ENCODE measurements at regions not wholly inside any gene's neighbourhood (a gene's known extent, or its start where the extent isn't known, plus 50 kb on each side); places are given as distances from the start of the nearest gene placed in this dataset.

DNA sequence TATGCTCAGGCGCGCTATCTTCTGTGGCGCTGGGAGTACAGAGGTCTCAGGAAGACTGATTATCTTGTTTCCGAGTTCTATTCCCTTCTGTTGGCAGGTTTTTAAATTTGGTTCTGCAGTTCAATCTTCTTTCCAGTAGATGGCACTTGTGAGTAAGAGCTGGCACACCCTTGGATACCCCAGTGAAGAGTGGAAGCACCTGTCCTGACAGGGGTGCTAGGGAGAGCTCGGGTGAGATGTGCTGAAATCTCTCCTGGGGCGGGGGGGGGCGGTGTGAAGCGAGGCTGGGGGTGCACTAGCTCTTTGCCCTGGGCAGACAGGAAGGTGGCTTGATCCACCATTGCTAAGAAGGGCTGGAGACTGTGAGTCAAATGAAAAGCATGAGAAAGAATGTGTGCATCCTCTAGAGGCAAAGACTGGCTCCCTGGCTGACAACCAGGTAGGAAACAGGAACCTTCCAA, 679.9 kb upstream of the CCDC179 start:
- DNase-seq (ENCODE audit: low read depth in 2 of 2), result peak; percentile 53 to 77
- Histone ChIP-seq H3K36me3 (ENCODE audit: control insufficient read depth, insufficient read depth, low read length) (no peaks in the 10 kb centered on the region), H3K27ac (ENCODE audit: insufficient read depth, low read length) (no peak overlapping the region), H3K4me2 (ENCODE audit: extremely low read depth, insufficient read depth, low read length) (no peak overlapping the region), H4K20me1 (ENCODE audit: control insufficient read depth, extremely low read depth, insufficient read depth, low read length) (no peaks in the 10 kb centered on the region), H3K4me1 (ENCODE audit: control insufficient read depth, extremely low read depth, insufficient read depth, low read length) (no peaks in the 10 kb centered on the region), H3K9ac (ENCODE audit: insufficient read depth, low read length) (no peak overlapping the region), H2AFZ (ENCODE audit: low read length) (no peak overlapping the region), H3K79me2 (ENCODE audit: control insufficient read depth, insufficient read depth, low read length) (no peaks in the 10 kb centered on the region), H3K4me3 (replicated peaks in 1 of 4; ENCODE audit: control extremely low read depth in 1 of 4, insufficient read depth in 1 of 4, low read depth in 3 of 4, low read length in 4 of 4) (peak overlapping the region in 1 of 4 experiments; percentile 25), H3K9me3 (ENCODE audit: control insufficient read depth, insufficient read depth, low read depth, low read length) (no peaks in the 10 kb centered on the region), H3K27me3 (ENCODE audit: control insufficient read depth, insufficient read depth, low read length) (no peaks in the 10 kb centered on the region)
- no peak for TF ChIP-seq EZH2 (IDR thresholded peaks at IDR 0.05; ENCODE audit: low read length, missing control alignments)
- TF ChIP-seq, protein P1, sequence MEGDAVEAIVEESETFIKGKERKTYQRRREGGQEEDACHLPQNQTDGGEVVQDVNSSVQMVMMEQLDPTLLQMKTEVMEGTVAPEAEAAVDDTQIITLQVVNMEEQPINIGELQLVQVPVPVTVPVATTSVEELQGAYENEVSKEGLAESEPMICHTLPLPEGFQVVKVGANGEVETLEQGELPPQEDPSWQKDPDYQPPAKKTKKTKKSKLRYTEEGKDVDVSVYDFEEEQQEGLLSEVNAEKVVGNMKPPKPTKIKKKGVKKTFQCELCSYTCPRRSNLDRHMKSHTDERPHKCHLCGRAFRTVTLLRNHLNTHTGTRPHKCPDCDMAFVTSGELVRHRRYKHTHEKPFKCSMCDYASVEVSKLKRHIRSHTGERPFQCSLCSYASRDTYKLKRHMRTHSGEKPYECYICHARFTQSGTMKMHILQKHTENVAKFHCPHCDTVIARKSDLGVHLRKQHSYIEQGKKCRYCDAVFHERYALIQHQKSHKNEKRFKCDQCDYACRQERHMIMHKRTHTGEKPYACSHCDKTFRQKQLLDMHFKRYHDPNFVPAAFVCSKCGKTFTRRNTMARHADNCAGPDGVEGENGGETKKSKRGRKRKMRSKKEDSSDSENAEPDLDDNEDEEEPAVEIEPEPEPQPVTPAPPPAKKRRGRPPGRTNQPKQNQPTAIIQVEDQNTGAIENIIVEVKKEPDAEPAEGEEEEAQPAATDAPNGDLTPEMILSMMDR (conservative IDR thresholded peaks at IDR 0.05 in 1 of 2, IDR thresholded peaks at IDR 0.05 in 1 of 2; ENCODE audit: low read depth in 1 of 2, low read length in 2 of 2), result peak; percentile 79 to 84

DNA sequence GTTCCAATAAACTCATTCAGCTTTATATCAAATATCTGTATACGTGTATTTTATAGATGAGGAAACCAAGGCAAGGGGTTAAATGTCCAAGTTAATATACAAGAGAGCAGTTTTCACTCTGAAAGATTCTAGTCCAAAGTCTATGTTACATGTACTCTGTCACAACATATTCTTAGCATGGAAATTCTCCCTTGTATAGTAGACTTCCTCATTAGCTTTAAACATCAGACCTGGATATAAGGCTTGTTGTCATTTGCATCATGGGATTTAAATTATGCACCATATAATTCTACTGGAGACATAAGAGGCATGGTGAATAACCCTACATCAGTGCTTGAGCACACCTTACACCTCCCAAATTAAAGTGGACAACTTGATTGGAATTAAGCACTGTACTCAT, 681.9 kb upstream of the CCDC179 start:
- TF ChIP-seq, protein P1 (conservative IDR thresholded peaks at IDR 0.05 in 1 of 2, IDR thresholded peaks at IDR 0.05 in 1 of 2; ENCODE audit: low read depth in 1 of 2, low read length in 2 of 2), result no peak
- no peak for TF ChIP-seq EZH2 (IDR thresholded peaks at IDR 0.05; ENCODE audit: low read length, missing control alignments)
- H3K4me2 ChIP-seq (ENCODE audit: extremely low read depth, insufficient read depth, low read length), result no peak overlapping the region
- no peak for DNase-seq (ENCODE audit: low read depth in 2 of 2)
- H3K79me2 ChIP-seq (ENCODE audit: control insufficient read depth, insufficient read depth, low read length), result no peaks in the 10 kb centered on the region
- H3K9me3 ChIP-seq (ENCODE audit: control insufficient read depth, insufficient read depth, low read depth, low read length), result no peaks in the 10 kb centered on the region
- no peaks in the 10 kb centered on the region for H4K20me1 ChIP-seq (ENCODE audit: control insufficient read depth, extremely low read depth, insufficient read depth, low read length)
- H3K27me3 ChIP-seq (ENCODE audit: control insufficient read depth, insufficient read depth, low read length), result no peaks in the 10 kb centered on the region
- no peak overlapping the region for H2AFZ ChIP-seq (ENCODE audit: low read length)
- H3K4me3 ChIP-seq (replicated peaks in 1 of 4; ENCODE audit: control extremely low read depth in 1 of 4, insufficient read depth in 1 of 4, low read depth in 3 of 4, low read length in 4 of 4), result no peak overlapping the region
- no peak overlapping the region for H3K27ac ChIP-seq (ENCODE audit: insufficient read depth, low read length)
- no peaks in the 10 kb centered on the region for H3K4me1 ChIP-seq (ENCODE audit: control insufficient read depth, extremely low read depth, insufficient read depth, low read length)
- H3K9ac ChIP-seq (ENCODE audit: insufficient read depth, low read length), result no peak overlapping the region
- no peaks in the 10 kb centered on the region for H3K36me3 ChIP-seq (ENCODE audit: control insufficient read depth, insufficient read depth, low read length)

DNA sequence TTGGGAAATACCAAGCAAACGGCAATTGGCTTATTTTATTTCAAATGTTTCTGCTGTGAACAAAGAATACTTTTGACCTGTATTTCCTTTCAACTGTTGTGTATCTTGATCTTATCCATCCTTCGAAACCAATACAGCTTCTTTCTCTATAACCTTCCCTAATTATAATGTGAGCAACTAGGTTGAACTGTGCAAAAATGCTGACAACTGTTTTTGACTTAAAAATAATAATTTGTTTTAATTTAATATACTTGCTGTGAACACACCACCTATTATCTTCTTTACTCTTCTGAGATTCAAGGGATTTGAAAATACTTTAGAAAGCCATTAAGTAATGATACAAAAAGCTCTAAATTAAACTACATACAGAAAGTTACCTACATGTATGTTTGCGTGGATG, 682.5 kb upstream of the CCDC179 start:
- Histone ChIP-seq H3K79me2 (ENCODE audit: control insufficient read depth, insufficient read depth, low read length) (no peaks in the 10 kb centered on the region), H3K27ac (ENCODE audit: insufficient read depth, low read length) (no peak overlapping the region), H3K4me1 (ENCODE audit: control insufficient read depth, extremely low read depth, insufficient read depth, low read length) (no peaks in the 10 kb centered on the region), H3K27me3 (ENCODE audit: control insufficient read depth, insufficient read depth, low read length) (no peaks in the 10 kb centered on the region), H3K4me3 (replicated peaks in 1 of 4; ENCODE audit: control extremely low read depth in 1 of 4, insufficient read depth in 1 of 4, low read depth in 3 of 4, low read length in 4 of 4) (no peak overlapping the region), H4K20me1 (ENCODE audit: control insufficient read depth, extremely low read depth, insufficient read depth, low read length) (no peaks in the 10 kb centered on the region), H3K4me2 (ENCODE audit: extremely low read depth, insufficient read depth, low read length) (no peak overlapping the region), H2AFZ (ENCODE audit: low read length) (no peak overlapping the region), H3K36me3 (ENCODE audit: control insufficient read depth, insufficient read depth, low read length) (no peaks in the 10 kb centered on the region), H3K9me3 (ENCODE audit: control insufficient read depth, insufficient read depth, low read depth, low read length) (no peaks in the 10 kb centered on the region), H3K9ac (ENCODE audit: insufficient read depth, low read length) (no peak overlapping the region)
- DNase-seq (ENCODE audit: low read depth in 2 of 2), result no peak
- no peak for TF ChIP-seq EZH2 (IDR thresholded peaks at IDR 0.05; ENCODE audit: low read length, missing control alignments)
- TF ChIP-seq, protein P1 (conservative IDR thresholded peaks at IDR 0.05 in 1 of 2, IDR thresholded peaks at IDR 0.05 in 1 of 2; ENCODE audit: low read depth in 1 of 2, low read length in 2 of 2), result no peak
